Keratinocyte (primary cell): ENCODE measurements at regions not wholly inside any gene's neighbourhood (a gene's known extent, or its start where the extent isn't known, plus 50 kb on each side); places are given as distances from the start of the nearest gene placed in this dataset.

ENCODE experiments used
- DNase-seq: peaks from one replicate; pipeline ENCODE4 v3.0.0-alpha.2; 2011; ENCODE audit warnings: low read depth, missing footprints, low spot score
- FAIRE-seq: peaks from 2 replicates; lab custom pipeline; 2011; peaks lifted over from hg19 to GRCh38; lab: Jason Lieb, UNC
- H2AFZ ChIP-seq: 2 replicates; pipeline ENCODE4 v1.6.0; 2012; ENCODE audit warnings: low read length, control low read depth, inconsistent platforms; ENCODE audit not compliant: control insufficient read depth
- H3K27ac ChIP-seq: 2 replicates; pipeline ENCODE4 v1.5.1; 2011; ENCODE audit warnings: low read length; ENCODE audit not compliant: control insufficient read depth, insufficient read depth
- H3K27me3 ChIP-seq: 3 replicates; pipeline ENCODE4 v1.6.0; 2011; ENCODE audit warnings: low read length; ENCODE audit not compliant: control insufficient read depth, insufficient read depth; ENCODE audit errors: extremely low read depth
- H3K36me3 ChIP-seq, 2 experiments: 2 replicates in 1 of 2; 3 replicates in 1 of 2; pipeline ENCODE4 v1.5.1; 2011; ENCODE audit warnings: low read length in 2 of 2, mild to moderate bottlenecking in 1 of 2; ENCODE audit not compliant: control insufficient read depth in 2 of 2, insufficient read depth in 2 of 2; ENCODE audit errors: extremely low read depth in 1 of 2
- H3K4me1 ChIP-seq: 3 replicates; pipeline ENCODE4 v1.5.1; 2011; ENCODE audit warnings: low read length; ENCODE audit not compliant: control insufficient read depth, insufficient read depth; ENCODE audit errors: extremely low read depth
- H3K4me2 ChIP-seq: 3 replicates; pipeline ENCODE4 v1.6.0; 2011; ENCODE audit warnings: low read depth, low read length; ENCODE audit not compliant: control insufficient read depth, insufficient read depth; ENCODE audit errors: extremely low read depth
- H3K4me3 ChIP-seq, 3 experiments: fragments of 200-600 bp in 1 of 3; sonication (generic) in 1 of 3; 2 replicates in 2 of 3; 3 replicates in 1 of 3; pipeline ENCODE4 v1.5.1; 2011 to 2016; ENCODE audit warnings: low read length in 3 of 3, mild to moderate bottlenecking in 3 of 3, control low read depth in 2 of 3, inconsistent platforms in 1 of 3, low read depth in 1 of 3, mixed read lengths in 1 of 3, mixed run types in 1 of 3, moderate library complexity in 1 of 3; ENCODE audit not compliant: control insufficient read depth in 2 of 3, insufficient read depth in 2 of 3; ENCODE audit errors: extremely low read depth in 1 of 3
- H3K79me2 ChIP-seq: 2 replicates; pipeline ENCODE4 v1.6.0; 2012; ENCODE audit warnings: low read length; ENCODE audit not compliant: control insufficient read depth, insufficient read depth
- H3K9ac ChIP-seq: 3 replicates; pipeline ENCODE4 v1.6.0; 2011; ENCODE audit warnings: low read length; ENCODE audit not compliant: control insufficient read depth, insufficient read depth; ENCODE audit errors: extremely low read depth
- H3K9me1 ChIP-seq: 3 replicates; pipeline ENCODE4 v1.6.0; 2011; ENCODE audit warnings: low read length; ENCODE audit not compliant: control insufficient read depth, insufficient read depth; ENCODE audit errors: extremely low read depth
- H3K9me3 ChIP-seq: 2 replicates; pipeline ENCODE4 v1.5.1; 2012; ENCODE audit warnings: low read depth, low read length; ENCODE audit not compliant: control insufficient read depth
- H4K20me1 ChIP-seq: 3 replicates; pipeline ENCODE4 v1.6.0; 2011; ENCODE audit warnings: low read length; ENCODE audit not compliant: control insufficient read depth, insufficient read depth; ENCODE audit errors: extremely low read depth
- EZH2 ChIP-seq: IDR thresholded peaks from one replicate; pipeline ENCODE4 v1.6.1; 2012; ENCODE audit warnings: inconsistent platforms, mild to moderate bottlenecking, low read length, moderate library complexity
- dilution Hi-C: fragments of 300-500 bp; cut with MboI; formaldehyde crosslinking; loops from one replicate; pipeline ENCODE4 v1.7.0; 2020; ENCODE audit warnings: low sequenced_read_pairs; ENCODE audit not compliant: extremely low pct_ligation_motif_present
- TF ChIP-seq, protein P1 (sequence below), 3 experiments: IDR thresholded peaks in 1 of 3; conservative IDR thresholded peaks in 1 of 3; optimal IDR thresholded peaks in 1 of 3; 2 replicates in 2 of 3; 3 replicates in 1 of 3; pipeline versions ENCODE3 to v1.5.1; 2011; ENCODE audit warnings: low read length in 3 of 3, mild to moderate bottlenecking in 3 of 3, moderate library complexity in 2 of 3, control low read depth in 1 of 3, inconsistent platforms in 1 of 3; ENCODE audit not compliant: insufficient read depth in 2 of 3; ENCODE audit errors: extremely low read depth in 1 of 3

DNA sequence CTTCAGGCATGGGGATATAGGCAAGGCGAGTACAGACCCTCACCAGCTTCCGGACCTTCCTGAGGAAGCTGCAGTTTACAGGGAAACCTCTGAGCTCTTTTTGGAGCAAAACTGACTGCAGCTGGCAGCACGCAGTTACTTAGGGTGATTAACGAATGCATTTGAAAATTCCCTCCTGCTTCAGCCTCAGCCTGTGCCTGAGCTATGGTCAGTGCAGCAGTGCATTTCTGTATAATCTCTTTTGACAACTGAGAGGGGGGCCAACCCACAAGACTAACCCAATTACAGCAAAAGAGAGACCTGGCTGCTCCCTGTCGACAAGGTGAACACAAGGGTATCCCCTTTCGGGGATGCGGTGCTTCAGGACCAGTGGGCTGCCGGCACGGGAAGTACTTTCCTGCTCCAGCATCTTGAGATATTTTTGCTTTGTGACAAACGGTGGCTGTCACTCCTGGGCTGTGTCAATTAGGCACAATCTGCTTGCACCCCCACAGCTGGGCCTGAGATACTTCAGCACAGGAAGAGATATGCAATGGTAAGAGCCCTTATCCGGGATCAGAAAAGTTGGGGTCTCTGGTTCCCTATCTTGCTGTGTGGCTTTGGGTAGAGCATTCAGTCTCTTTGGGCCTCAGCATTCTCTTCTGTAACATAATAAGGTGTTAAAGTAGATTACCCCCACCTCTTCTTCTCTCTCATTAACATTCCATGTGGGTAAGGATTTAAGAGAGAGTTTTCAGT lies 141.0 kb downstream of the TMEM17 start:
- TF ChIP-seq, protein P1, sequence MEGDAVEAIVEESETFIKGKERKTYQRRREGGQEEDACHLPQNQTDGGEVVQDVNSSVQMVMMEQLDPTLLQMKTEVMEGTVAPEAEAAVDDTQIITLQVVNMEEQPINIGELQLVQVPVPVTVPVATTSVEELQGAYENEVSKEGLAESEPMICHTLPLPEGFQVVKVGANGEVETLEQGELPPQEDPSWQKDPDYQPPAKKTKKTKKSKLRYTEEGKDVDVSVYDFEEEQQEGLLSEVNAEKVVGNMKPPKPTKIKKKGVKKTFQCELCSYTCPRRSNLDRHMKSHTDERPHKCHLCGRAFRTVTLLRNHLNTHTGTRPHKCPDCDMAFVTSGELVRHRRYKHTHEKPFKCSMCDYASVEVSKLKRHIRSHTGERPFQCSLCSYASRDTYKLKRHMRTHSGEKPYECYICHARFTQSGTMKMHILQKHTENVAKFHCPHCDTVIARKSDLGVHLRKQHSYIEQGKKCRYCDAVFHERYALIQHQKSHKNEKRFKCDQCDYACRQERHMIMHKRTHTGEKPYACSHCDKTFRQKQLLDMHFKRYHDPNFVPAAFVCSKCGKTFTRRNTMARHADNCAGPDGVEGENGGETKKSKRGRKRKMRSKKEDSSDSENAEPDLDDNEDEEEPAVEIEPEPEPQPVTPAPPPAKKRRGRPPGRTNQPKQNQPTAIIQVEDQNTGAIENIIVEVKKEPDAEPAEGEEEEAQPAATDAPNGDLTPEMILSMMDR (optimal IDR thresholded peaks at IDR 0.05 in 1 of 3, IDR thresholded peaks at IDR 0.05 in 1 of 3, conservative IDR thresholded peaks at IDR 0.05 in 1 of 3; ENCODE audit: extremely low read depth in 1 of 3, insufficient read depth in 2 of 3, low read length in 3 of 3) = no peak
- TF ChIP-seq EZH2 = no peak
- no peak overlapping the region for H3K4me2 ChIP-seq
- no peaks in the 10 kb centered on the region for H3K36me3 ChIP-seq
- no peak overlapping the region for H3K4me3 ChIP-seq
- H3K79me2 ChIP-seq = no peaks in the 10 kb centered on the region
- DNase-seq (no peak), FAIRE-seq (no peak)
- dilution Hi-C loops = no loop called here
- H4K20me1 ChIP-seq = no peaks in the 10 kb centered on the region
- H3K9me1 ChIP-seq = no peaks in the 10 kb centered on the region
- H3K27me3 ChIP-seq = no peaks in the 10 kb centered on the region
- H3K4me1 ChIP-seq = no peaks in the 10 kb centered on the region
- H2AFZ ChIP-seq = no peak overlapping the region
- H3K9ac ChIP-seq = no peak overlapping the region
- H3K27ac ChIP-seq = no peak overlapping the region
- H3K9me3 ChIP-seq = peaks cover 3% of the 10 kb centered on the region

DNA sequence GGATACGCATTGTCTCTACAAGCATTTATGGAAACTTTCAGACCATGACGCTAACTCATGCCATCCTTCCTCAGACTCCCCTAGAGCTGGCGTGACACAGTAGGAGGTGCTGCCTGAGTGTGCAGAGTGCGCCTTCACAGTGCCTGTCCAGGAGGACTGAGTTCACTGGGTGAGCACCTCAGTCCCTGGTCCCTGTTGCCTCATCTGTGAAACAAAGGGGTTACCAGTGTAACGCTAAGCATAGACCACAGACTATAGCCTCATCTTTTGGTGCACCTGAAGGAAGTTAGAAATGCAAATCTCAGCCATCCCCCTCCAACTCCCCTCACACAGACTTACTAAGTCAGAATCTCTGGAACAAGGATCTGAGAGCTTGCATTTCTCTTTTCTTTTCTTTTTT lies 142.8 kb downstream of the TMEM17 start:
- dilution Hi-C loops = no loop called here
- Histone ChIP-seq H3K4me1 (no peaks in the 10 kb centered on the region), H3K9ac (no peak overlapping the region), H3K27me3 (no peaks in the 10 kb centered on the region), H3K4me3 (no peak overlapping the region), H3K4me2 (no peak overlapping the region), H4K20me1 (no peaks in the 10 kb centered on the region), H3K9me1 (no peaks in the 10 kb centered on the region), H3K79me2 (no peaks in the 10 kb centered on the region), H2AFZ (no peak overlapping the region), H3K36me3 (no peaks in the 10 kb centered on the region), H3K9me3 (peaks cover 3% of the 10 kb centered on the region), H3K27ac (no peak overlapping the region)
- no peak for FAIRE-seq
- no peak for TF ChIP-seq EZH2
- TF ChIP-seq, protein P1 (optimal IDR thresholded peaks at IDR 0.05 in 1 of 3, IDR thresholded peaks at IDR 0.05 in 1 of 3, conservative IDR thresholded peaks at IDR 0.05 in 1 of 3; ENCODE audit: extremely low read depth in 1 of 3, insufficient read depth in 2 of 3, low read length in 3 of 3) = no peak
- no peak for DNase-seq
